ENCODE measurements at regions not wholly inside any gene's neighbourhood (a gene's known extent, or its start where the extent isn't known, plus 50 kb on each side); places are given as distances from the start of the nearest gene placed in this dataset.

GRCh38 chr2:185625604-185626003 lies 113.0 kb upstream of the FSIP2 start:
- peaks cover 10% of the 10 kb centered on the region for H3K9me3 ChIP-seq (ENCODE audit: control insufficient read depth, insufficient read depth, low read length)
- DNase-seq = no peak
- no peaks in the 10 kb centered on the region for H4K20me1 ChIP-seq (ENCODE audit: insufficient read depth, low read length)
- H3K27ac ChIP-seq (ENCODE audit: insufficient read depth, low read length) = no peak overlapping the region
- in situ Hi-C loops (cut with MboI; ENCODE audit: low sequenced_read_pairs) = no loop called here
- H2BK15ac ChIP-seq (ENCODE audit: low read depth, low read length) = no peak overlapping the region
- H3K14ac ChIP-seq (replicated peaks; ENCODE audit: low read depth, low read length) = no peak overlapping the region
- ATAC-seq (ENCODE audit: low read depth) = no peak
- no peak overlapping the region for H3K4me2 ChIP-seq (ENCODE audit: low read depth, low read length)
- TF ChIP-seq USF2 (IDR thresholded peaks at IDR 0.05; ENCODE audit: low read depth, low read length) (no peak), CEBPB (IDR thresholded peaks at IDR 0.05; ENCODE audit: low read depth, low read length) (no peak), POLR2A (IDR thresholded peaks at IDR 0.05; ENCODE audit: low read depth, low read length) (no peak), ELK1 (IDR thresholded peaks at IDR 0.05; ENCODE audit: borderline replicate concordance, low read depth, low read length) (no peak), NFE2L2 (IDR thresholded peaks at IDR 0.05; ENCODE audit: low read depth, low read length) (no peak), MXI1 (IDR thresholded peaks at IDR 0.05; ENCODE audit: borderline replicate concordance, low read depth, low read length) (no peak), RAD21 (IDR thresholded peaks at IDR 0.05; ENCODE audit: low read length) (no peak), FOS (IDR thresholded peaks at IDR 0.05; ENCODE audit: low read depth, low read length) (no peak), BHLHE40 (IDR thresholded peaks at IDR 0.05; ENCODE audit: low read depth, low read length) (no peak), MAFK (IDR thresholded peaks at IDR 0.05; ENCODE audit: low read depth, low read length) (no peak), RFX5 (IDR thresholded peaks at IDR 0.05; ENCODE audit: low read depth, low read length) (no peak), CHD1 (IDR thresholded peaks at IDR 0.05; ENCODE audit: low read depth, low read length) (no peak), SMC3 (IDR thresholded peaks at IDR 0.05; ENCODE audit: low read depth, low read length) (no peak), MAZ (IDR thresholded peaks at IDR 0.05; ENCODE audit: borderline replicate concordance, low read depth, low read length) (no peak), CTCF (conservative IDR thresholded peaks at IDR 0.05; ENCODE audit: low read depth, low read length) (no peak), RCOR1 (IDR thresholded peaks at IDR 0.05; ENCODE audit: insufficient replicate concordance, low read length) (no peak)
- H3K79me1 ChIP-seq (ENCODE audit: low read depth in 1 of 2, low read length in 2 of 2) = no peaks in the 10 kb centered on the region
- BruUV-seq (replicated peaks) = no TSS peak
- no peak overlapping the region for H4K8ac ChIP-seq (ENCODE audit: low read depth in 2 of 2, low read length in 2 of 2)
- no peaks in the 10 kb centered on the region for H3K27me3 ChIP-seq (ENCODE audit: control insufficient read depth, insufficient read depth, low read length)
- H2AK9ac ChIP-seq (replicated peaks; ENCODE audit: low read depth, low read length, poor library complexity) = no peak overlapping the region
- H3K4ac ChIP-seq (ENCODE audit: low read depth, low read length) = no peak overlapping the region
- H2AFZ ChIP-seq (replicated peaks; ENCODE audit: low read length, poor library complexity) = no peak overlapping the region
- H4K5ac ChIP-seq (ENCODE audit: low read depth, low read length) = no peak overlapping the region
- H3K36me3 ChIP-seq (ENCODE audit: control insufficient read depth, insufficient read depth, low read length) = no peaks in the 10 kb centered on the region
- ChIA-PET POLR2A (ENCODE audit: unreplicated experiment) (no interaction called here), CTCF (no interaction called here)
- no peak overlapping the region for H3K4me3 ChIP-seq (ENCODE audit: insufficient read depth, low read depth, low read length)
- no peak overlapping the region for H3K9ac ChIP-seq (ENCODE audit: low read depth, low read length)
- no peaks in the 10 kb centered on the region for H3K4me1 ChIP-seq (ENCODE audit: control insufficient read depth, insufficient read depth, low read length)
- no peak overlapping the region for H2BK120ac ChIP-seq (ENCODE audit: low read depth, low read length)
- no peaks in the 10 kb centered on the region for H3K9me1 ChIP-seq (ENCODE audit: insufficient read depth, low read length)
- no peak overlapping the region for H3K23ac ChIP-seq (ENCODE audit: low read depth, low read length)
- WGBS, 2 experiments (ENCODE audit: extremely low coverage in 2 of 2, insufficient read length in 1 of 2) = no CpG with 5 or more reads among the region's 1 CpG
- intact Hi-C loops (cut with micrococcal nuclease) = no loop called here
- H3K18ac ChIP-seq (ENCODE audit: low read depth, low read length) = no peak overlapping the region
- H2BK20ac ChIP-seq (ENCODE audit: low read depth, low read length) = no peak overlapping the region
- dilution Hi-C loops (cut with HindIII; ENCODE audit: low sequenced_read_pairs, unreplicated experiment) = no loop called here
- no peak overlapping the region for H4K91ac ChIP-seq (ENCODE audit: insufficient read depth, low read depth, low read length)
- no peak overlapping the region for H2AK5ac ChIP-seq (ENCODE audit: low read depth, low read length)
- no peak overlapping the region for H3K56ac ChIP-seq (ENCODE audit: extremely low read depth, insufficient read depth, low read length)
- no peak overlapping the region for H2BK5ac ChIP-seq (ENCODE audit: low read depth, low read length, poor library complexity, severe bottlenecking)

Data from IMR-90 (cell line).